ENCODE measurements at regions not wholly inside any gene's neighbourhood (a gene's known extent, or its start where the extent isn't known, plus 50 kb on each side); places are given as distances from the start of the nearest gene placed in this dataset.
"Not testable (repeated sequence)": the region's sequence is repeated elsewhere in the genome, so short reads cannot be mapped to it uniquely, and the experiment has no call there.

GRCh38 chr4:188993871-188994270 is 854.6 kb downstream of the TRIML1 start:
- DNase-seq (ENCODE audit: low read depth in 3 of 3, low spot score in 1 of 3) = no peak

- DNase-seq (ENCODE audit: low read depth in 3 of 3, low spot score in 1 of 3) = no peak
Observed at GRCh38 chr4:189001283-189001970, 862.2 kb downstream of the TRIML1 start.

- DNase-seq (ENCODE audit: low read depth in 3 of 3, low spot score in 1 of 3) = no peak
Observed at GRCh38 chr4:189001971-189002450, 862.8 kb downstream of the TRIML1 start.

GRCh38 chr4:189002475-189002874 is 863.2 kb downstream of the TRIML1 start:
- DNase-seq (ENCODE audit: low read depth in 3 of 3, low spot score in 1 of 3) = no peak

- not testable (repeated sequence) for DNase-seq (ENCODE audit: low read depth in 3 of 3, low spot score in 1 of 3)
Observed at GRCh38 chr4:189010452-189011217, 871.4 kb downstream of the TRIML1 start.

GRCh38 chr4:189021831-189022230 is 882.6 kb downstream of the TRIML1 start:
- DNase-seq (ENCODE audit: low read depth in 3 of 3, low spot score in 1 of 3) = no peak

- DNase-seq (ENCODE audit: low read depth in 3 of 3, low spot score in 1 of 3) = no peak
Observed at GRCh38 chr4:189022440-189023035, 883.3 kb downstream of the TRIML1 start.

- DNase-seq (ENCODE audit: low read depth in 3 of 3, low spot score in 1 of 3) = no peak
Observed at GRCh38 chr4:189029976-189030504, 890.8 kb downstream of the TRIML1 start.

GRCh38 chr4:189032606-189033338 is 893.5 kb downstream of the TRIML1 start:
- no peak for DNase-seq (ENCODE audit: low read depth in 3 of 3, low spot score in 1 of 3)

GRCh38 chr4:189033801-189034347 is 894.6 kb downstream of the TRIML1 start:
- no peak for DNase-seq (ENCODE audit: low read depth in 3 of 3, low spot score in 1 of 3)

GRCh38 chr4:189035091-189035490 is 895.9 kb downstream of the TRIML1 start:
- DNase-seq (ENCODE audit: low read depth in 3 of 3, low spot score in 1 of 3) = no peak

- no peak for DNase-seq (ENCODE audit: low read depth in 3 of 3, low spot score in 1 of 3)
Observed at GRCh38 chr4:189035654-189036053, 896.4 kb downstream of the TRIML1 start.

GRCh38 chr4:189036906-189037305 is 897.7 kb downstream of the TRIML1 start:
- no peak for DNase-seq (ENCODE audit: low read depth in 3 of 3, low spot score in 1 of 3)

GRCh38 chr4:189046642-189047041 is 894.0 kb upstream of the FRG1 start:
- DNase-seq (ENCODE audit: low read depth in 3 of 3, low spot score in 1 of 3) = no peak

GRCh38 chr4:189048119-189048518 is 892.6 kb upstream of the FRG1 start:
- DNase-seq (ENCODE audit: low read depth in 3 of 3, low spot score in 1 of 3) = no peak

- DNase-seq (ENCODE audit: low read depth in 3 of 3, low spot score in 1 of 3) = no peak
Observed at GRCh38 chr4:189049682-189050081, 891.0 kb upstream of the FRG1 start.

- no peak for DNase-seq (ENCODE audit: low read depth in 3 of 3, low spot score in 1 of 3)
Observed at GRCh38 chr4:189050643-189051042, 890.0 kb upstream of the FRG1 start.

GRCh38 chr4:189053621-189054020 is 887.1 kb upstream of the FRG1 start:
- no peak for DNase-seq (ENCODE audit: low read depth in 3 of 3, low spot score in 1 of 3)

- DNase-seq (ENCODE audit: low read depth in 3 of 3, low spot score in 1 of 3) = no peak
Observed at GRCh38 chr4:189060104-189060503, 880.6 kb upstream of the FRG1 start.

GRCh38 chr4:189062047-189062820 is 878.4 kb upstream of the FRG1 start:
- no peak for DNase-seq (ENCODE audit: low read depth in 3 of 3, low spot score in 1 of 3)
